Activated T-helper 2 cell treated with anti-CD3 and anti-CD28 coated beads, Interferon-gamma antibody, Interleukin-2, Interleukin-4, amounts not matched to agents 10 μg/mL and 5 μg/mL and 100 μg/mL, durations not matched to agents 14 hours and 24 hours and 36 hours (primary cell): ENCODE measurements at regions not wholly inside any gene's neighbourhood (a gene's known extent, or its start where the extent isn't known, plus 50 kb on each side); places are given as distances from the start of the nearest gene placed in this dataset.

Experiments
- DNase-seq: peaks from one replicate; pipeline ENCODE4 v3.0.0; 2021; ENCODE audit warnings: low spot score
- H3K27ac Mint-ChIP-seq: one replicate; pipeline ENCODE4 v1.8.0; 2021; ENCODE audit warnings: mixed read lengths
- H3K27me3 Mint-ChIP-seq: one replicate; pipeline ENCODE4 v1.8.0; 2021; ENCODE audit warnings: low read depth, mixed read lengths
- H3K36me3 Mint-ChIP-seq: one replicate; pipeline ENCODE4 v1.8.0; 2021; ENCODE audit warnings: low read depth, mixed read lengths
- H3K4me1 Mint-ChIP-seq: one replicate; pipeline ENCODE4 v1.8.0; 2021; ENCODE audit warnings: low read depth, mixed read lengths
- H3K4me3 Mint-ChIP-seq: one replicate; pipeline ENCODE4 v1.8.0; 2021; ENCODE audit warnings: low read depth, mild to moderate bottlenecking, moderate library complexity, mixed read lengths
- H3K9me3 Mint-ChIP-seq: one replicate; pipeline ENCODE4 v1.8.0; 2021; ENCODE audit warnings: mixed read lengths
- intact Hi-C: fragments of 100-400 bp; cut with micrococcal nuclease; formaldehyde crosslinking; loops from one replicate; pipeline ENCODE4 v1.15.1; 2023

- Mint-ChIP-seq H3K36me3 (no peaks in the 10 kb centered on the region), H3K4me3 (no peak overlapping the region), H3K27me3 (no peaks in the 10 kb centered on the region), H3K4me1 (no peaks in the 10 kb centered on the region), H3K27ac (no peak overlapping the region), H3K9me3 (peaks cover 12% of the 10 kb centered on the region)
- intact Hi-C loops, result no loop called here
- DNase-seq, result no peak
These were observed 1105.4 kb upstream of the KLHL29 start for GRCh38 chr2:22279541-22279940.

GRCh38 chr2:22281033-22281432 lies 1103.9 kb upstream of the KLHL29 start:
- H3K9me3 Mint-ChIP-seq, result peaks cover 12% of the 10 kb centered on the region
- H3K4me3 Mint-ChIP-seq, result no peak overlapping the region
- DNase-seq, result no peak
- no peak overlapping the region for H3K27ac Mint-ChIP-seq
- H3K27me3 Mint-ChIP-seq, result no peaks in the 10 kb centered on the region
- H3K4me1 Mint-ChIP-seq, result no peaks in the 10 kb centered on the region
- no peaks in the 10 kb centered on the region for H3K36me3 Mint-ChIP-seq
- intact Hi-C loops, result no loop called here

DNA sequence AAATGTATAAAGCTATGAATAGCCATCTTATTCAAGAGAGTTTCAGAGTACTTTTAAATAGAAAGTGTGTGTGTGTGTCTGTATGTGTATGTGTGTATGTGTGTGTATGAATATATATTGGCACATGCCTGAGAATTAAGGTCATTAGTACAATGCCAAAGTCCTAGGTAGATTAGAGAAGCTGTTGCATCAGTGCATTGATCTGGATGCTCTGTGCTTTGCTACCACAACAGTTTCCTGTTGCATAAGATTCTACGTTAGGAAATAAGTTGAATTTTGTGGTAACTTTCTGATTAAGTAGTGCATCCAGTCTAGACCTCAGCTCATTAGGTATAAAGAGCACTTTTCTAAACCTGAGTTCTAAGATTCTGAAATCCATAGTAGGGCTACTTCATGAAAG lies 1102.8 kb upstream of the KLHL29 start:
- DNase-seq, result no peak
- intact Hi-C loops, result no loop called here
- Mint-ChIP-seq H3K9me3 (peaks cover 5% of the 10 kb centered on the region), H3K36me3 (no peaks in the 10 kb centered on the region), H3K27me3 (no peaks in the 10 kb centered on the region), H3K27ac (no peak overlapping the region), H3K4me1 (no peaks in the 10 kb centered on the region), H3K4me3 (no peak overlapping the region)

- H3K27me3 Mint-ChIP-seq, result no peaks in the 10 kb centered on the region
- H3K4me3 Mint-ChIP-seq, result no peak overlapping the region
- H3K9me3 Mint-ChIP-seq, result peaks cover 5% of the 10 kb centered on the region
- intact Hi-C loops, result no loop called here
- no peaks in the 10 kb centered on the region for H3K4me1 Mint-ChIP-seq
- H3K27ac Mint-ChIP-seq, result no peak overlapping the region
- H3K36me3 Mint-ChIP-seq, result no peaks in the 10 kb centered on the region
- no peak for DNase-seq
These were observed 1102.1 kb upstream of the KLHL29 start for GRCh38 chr2:22282916-22283315.

DNA sequence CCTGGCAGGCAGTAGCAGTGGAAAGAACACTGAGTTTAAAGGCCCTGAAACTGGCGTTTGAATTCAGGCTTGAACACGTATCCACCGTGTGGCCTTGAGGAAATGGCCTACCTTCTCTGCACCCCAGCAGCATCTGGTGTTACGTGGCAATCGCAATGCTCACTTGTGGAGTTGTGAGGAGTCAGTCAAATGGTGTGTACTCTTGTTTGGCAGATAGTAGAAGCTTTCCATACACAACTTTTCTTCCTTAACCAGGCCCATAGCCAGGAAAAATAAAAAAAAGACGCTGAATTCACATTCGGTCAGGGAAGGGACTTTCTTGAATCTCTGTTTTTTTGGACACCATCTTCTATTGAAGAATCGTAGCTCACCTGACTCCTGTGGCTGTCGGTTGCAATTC lies 1101.5 kb upstream of the KLHL29 start:
- H3K4me1 Mint-ChIP-seq, result no peaks in the 10 kb centered on the region

GRCh38 chr2:22290302-22290701 lies 1094.7 kb upstream of the KLHL29 start:
- Mint-ChIP-seq H3K27ac (no peak overlapping the region), H3K4me1 (no peaks in the 10 kb centered on the region), H3K9me3 (peaks cover 14% of the 10 kb centered on the region), H3K27me3 (no peaks in the 10 kb centered on the region), H3K4me3 (no peak overlapping the region), H3K36me3 (no peaks in the 10 kb centered on the region)
- intact Hi-C loops, result no loop called here
- DNase-seq, result no peak

More for the DNA sequence above, 1101.5 kb upstream of the KLHL29 start:
- H3K9me3 Mint-ChIP-seq, result peaks cover 5% of the 10 kb centered on the region
- no peaks in the 10 kb centered on the region for H3K36me3 Mint-ChIP-seq
- no peaks in the 10 kb centered on the region for H3K27me3 Mint-ChIP-seq
- H3K4me3 Mint-ChIP-seq, result no peak overlapping the region
- no peak overlapping the region for H3K27ac Mint-ChIP-seq
- DNase-seq, result no peak
- intact Hi-C loops, result no loop called here

- Mint-ChIP-seq H3K36me3 (no peaks in the 10 kb centered on the region), H3K9me3 (peaks cover 14% of the 10 kb centered on the region), H3K4me3 (no peak overlapping the region), H3K27me3 (no peaks in the 10 kb centered on the region), H3K4me1 (no peaks in the 10 kb centered on the region), H3K27ac (no peak overlapping the region)
- intact Hi-C loops, result no loop called here
- DNase-seq, result no peak
These were observed 1094.0 kb upstream of the KLHL29 start for GRCh38 chr2:22290909-22291473.

DNA sequence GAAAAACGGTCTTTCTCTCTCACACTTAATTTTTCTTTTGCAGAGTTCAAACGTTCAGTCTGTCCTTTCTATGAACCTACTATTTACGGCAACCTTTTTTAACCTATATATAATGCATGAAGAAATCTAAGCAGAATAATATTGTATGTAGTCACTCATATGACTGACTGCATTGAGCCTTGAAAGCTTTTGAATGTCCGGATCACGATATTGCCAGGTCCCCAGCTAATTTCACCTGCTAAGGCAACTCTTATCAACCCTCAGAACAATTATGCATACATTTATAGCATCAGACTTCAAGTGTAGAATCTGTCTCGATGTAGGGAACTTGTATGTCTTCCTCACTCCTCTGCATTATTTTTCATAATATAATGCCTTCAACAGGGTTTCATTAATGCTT lies 1083.8 kb upstream of the KLHL29 start:
- Mint-ChIP-seq H3K4me3 (no peak overlapping the region), H3K27ac (no peak overlapping the region), H3K36me3 (no peaks in the 10 kb centered on the region), H3K4me1 (no peaks in the 10 kb centered on the region), H3K27me3 (no peaks in the 10 kb centered on the region), H3K9me3 (peaks cover 25% of the 10 kb centered on the region)
- intact Hi-C loops, result no loop called here
- DNase-seq, result no peak

- Mint-ChIP-seq H3K9me3 (peaks cover 13% of the 10 kb centered on the region), H3K27me3 (no peaks in the 10 kb centered on the region), H3K4me1 (no peaks in the 10 kb centered on the region), H3K27ac (no peak overlapping the region), H3K36me3 (no peaks in the 10 kb centered on the region), H3K4me3 (no peak overlapping the region)
- intact Hi-C loops, result no loop called here
- no peak for DNase-seq
These were observed 1058.7 kb upstream of the KLHL29 start for GRCh38 chr2:22326250-22326649.

- intact Hi-C loops, result no loop called here
- H3K4me1 Mint-ChIP-seq, result no peaks in the 10 kb centered on the region
These were observed 1055.5 kb upstream of the KLHL29 start for GRCh38 chr2:22329211-22330154.

GRCh38 chr2:22336414-22336813 lies 1048.6 kb upstream of the KLHL29 start:
- Mint-ChIP-seq H3K27ac (no peak overlapping the region), H3K36me3 (no peaks in the 10 kb centered on the region), H3K4me3 (no peak overlapping the region), H3K4me1 (no peaks in the 10 kb centered on the region), H3K27me3 (no peaks in the 10 kb centered on the region), H3K9me3 (peaks cover 20% of the 10 kb centered on the region)
- no peak for DNase-seq
- intact Hi-C loops, result no loop called here

More at GRCh38 chr2:22329211-22330154, 1055.5 kb upstream of the KLHL29 start:
- DNase-seq, result no peak
- H3K27me3 Mint-ChIP-seq, result no peaks in the 10 kb centered on the region
- H3K4me3 Mint-ChIP-seq, result no peak overlapping the region
- no peak overlapping the region for H3K27ac Mint-ChIP-seq
- H3K36me3 Mint-ChIP-seq, result no peaks in the 10 kb centered on the region
- H3K9me3 Mint-ChIP-seq, result peaks cover 18% of the 10 kb centered on the region

DNA sequence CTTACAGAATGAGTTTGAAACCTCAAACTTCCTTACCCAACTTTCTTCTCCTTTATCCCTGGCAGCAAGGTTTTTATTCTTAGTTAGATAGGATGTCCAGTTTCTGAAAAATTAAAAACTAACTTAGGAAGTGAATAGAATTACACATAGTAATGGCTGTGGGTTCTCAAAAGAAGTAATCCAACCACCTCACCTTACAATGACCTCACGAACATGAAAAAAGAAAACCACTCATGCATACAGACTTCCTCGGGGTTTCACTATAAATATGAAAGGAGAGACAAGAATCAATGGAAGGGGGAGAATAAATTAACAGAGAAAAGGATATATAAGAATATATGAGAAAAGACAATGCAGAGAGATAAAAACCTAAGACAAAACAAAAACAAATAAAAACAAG lies 1044.3 kb upstream of the KLHL29 start:
- intact Hi-C loops, result no loop called here
- Mint-ChIP-seq H3K4me1 (no peaks in the 10 kb centered on the region), H3K27ac (no peak overlapping the region), H3K27me3 (no peaks in the 10 kb centered on the region), H3K36me3 (no peaks in the 10 kb centered on the region), H3K4me3 (no peak overlapping the region), H3K9me3 (peaks cover 24% of the 10 kb centered on the region)
- no peak for DNase-seq

- H3K36me3 Mint-ChIP-seq, result no peaks in the 10 kb centered on the region
- no peak overlapping the region for H3K4me3 Mint-ChIP-seq
- peaks cover 10% of the 10 kb centered on the region for H3K9me3 Mint-ChIP-seq
- DNase-seq, result no peak
- H3K4me1 Mint-ChIP-seq, result no peaks in the 10 kb centered on the region
- H3K27ac Mint-ChIP-seq, result no peak overlapping the region
- intact Hi-C loops, result no loop called here
- H3K27me3 Mint-ChIP-seq, result no peaks in the 10 kb centered on the region
These were observed 1037.7 kb upstream of the KLHL29 start for GRCh38 chr2:22347306-22347705.
